Stomach (tissue), 8 donors: ENCODE measurements at regions not wholly inside any gene's neighbourhood (a gene's known extent, or its start where the extent isn't known, plus 50 kb on each side); places are given as distances from the start of the nearest gene placed in this dataset.

Experiments
- DNase-seq, 2 donors: peaks; one replicate each; pipeline versions ENCODE4 v3.0.0 to v3.0.0-alpha.2; 2013 to 2019
- H3K27ac ChIP-seq, 5 donors: fragments of 200-600 bp in 4 of 5; sonication (generic) in 4 of 5; one replicate each; pipeline ENCODE4 v1.5.1; 2013 to 2019; ENCODE audit warnings: mild to moderate bottlenecking in 1 of 5, moderate library complexity in 1 of 5
- H3K27me3 ChIP-seq, 3 donors: fragments of 200-600 bp; sonication (generic); one replicate each; pipeline ENCODE4 v1.5.1; 2017 to 2019; ENCODE audit warnings: mixed run types in 1 of 3
- H3K36me3 ChIP-seq, 4 donors: fragments of 200-600 bp; sonication (generic); 1 replicate in 3 of 4; 2 replicates in 1 of 4; pipeline ENCODE4 v1.5.1; 2016 to 2019
- H3K4me1 ChIP-seq, 4 donors: fragments of 200-600 bp; sonication (generic); one replicate each; pipeline ENCODE4 v1.5.1; 2016 to 2019
- H3K4me3 ChIP-seq, 4 donors: fragments of 200-600 bp; sonication (generic) in 3 of 4; one replicate each; pipeline ENCODE4 v1.5.1; 2016 to 2019; ENCODE audit warnings: mild to moderate bottlenecking in 1 of 4
- H3K9me3 ChIP-seq, 4 donors: fragments of 200-600 bp; sonication (generic); one replicate each; pipeline ENCODE4 v1.5.1; 2016 to 2019
- EP300 ChIP-seq: sonication (generic); formaldehyde crosslinking; IDR thresholded peaks from one replicate; pipeline ENCODE4 v1.6.1; 2017; ENCODE audit warnings: antibody characterized with exemption
- POLR2A ChIP-seq, 4 donors: fragments of 450-650 bp; IDR thresholded peaks; one replicate each; pipeline ENCODE4 v1.6.1; 2016; ENCODE audit warnings: antibody characterized with exemption in 4 of 4, control low read depth in 2 of 4, mild to moderate bottlenecking in 1 of 4, moderate library complexity in 1 of 4
- POLR2AphosphoS5 ChIP-seq, 3 donors: sonication (generic); formaldehyde crosslinking; IDR thresholded peaks; one replicate each; pipeline ENCODE4 v1.6.1; 2016; ENCODE audit warnings: antibody characterized with exemption in 3 of 3
- WGBS, 5 donors: extraction: QIAGEN DNeasy Blood & Tissue Kit in 3 of 5; methylation state at CpG; one replicate each; pipeline versions ENCODE4 v1.1.5 to v1.1.7; 2013 to 2018; 5-methylcytosine and 5-hydroxymethylcytosine counted together
- intact Hi-C: fragments of 100-400 bp; cut with DNase I; formaldehyde crosslinking; loops from one replicate; pipeline ENCODE4 v1.15.1; 2023; ENCODE audit warnings: low total_unique reads
- TF ChIP-seq, protein P1 (sequence below), 7 experiments: fragments of 450-650 bp in 4 of 7; fragments of 200-600 bp in 3 of 7; sonication (generic) in 3 of 7; IDR thresholded peaks; one replicate each; pipeline ENCODE4 v1.5.1; 2016 to 2019; ENCODE audit warnings: antibody characterized with exemption in 7 of 7, control low read depth in 2 of 7, mild to moderate bottlenecking in 1 of 7
- donor health status: healthy with polysubstance abuse.
- donor health status: Bipolar disorder and iron deficiency.
- donor health status: healthy.

DNA sequence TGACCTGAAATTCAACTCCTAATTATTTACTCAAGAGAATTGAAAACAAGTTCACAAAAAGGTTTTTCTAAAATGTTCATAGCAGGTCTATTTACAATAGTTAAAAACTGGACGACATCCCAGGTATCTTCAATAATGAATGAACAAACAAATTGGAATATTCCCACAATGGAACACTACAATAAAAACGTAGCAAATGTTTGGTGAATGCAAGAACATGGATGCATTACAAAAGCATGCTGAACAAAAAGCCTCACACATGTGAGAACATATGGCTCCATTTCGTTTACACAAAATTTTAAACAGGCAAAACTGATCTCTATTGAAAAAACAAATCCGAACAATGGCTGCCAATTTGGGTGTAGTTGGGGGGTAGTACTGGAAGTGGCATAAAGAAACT lies 669.9 kb downstream of the MTRR start:
- TF ChIP-seq POLR2A (IDR thresholded peaks at IDR 0.05) (no peak), POLR2AphosphoS5 (IDR thresholded peaks at IDR 0.05) (no peak), EP300 (no peak)
- TF ChIP-seq, protein P1, sequence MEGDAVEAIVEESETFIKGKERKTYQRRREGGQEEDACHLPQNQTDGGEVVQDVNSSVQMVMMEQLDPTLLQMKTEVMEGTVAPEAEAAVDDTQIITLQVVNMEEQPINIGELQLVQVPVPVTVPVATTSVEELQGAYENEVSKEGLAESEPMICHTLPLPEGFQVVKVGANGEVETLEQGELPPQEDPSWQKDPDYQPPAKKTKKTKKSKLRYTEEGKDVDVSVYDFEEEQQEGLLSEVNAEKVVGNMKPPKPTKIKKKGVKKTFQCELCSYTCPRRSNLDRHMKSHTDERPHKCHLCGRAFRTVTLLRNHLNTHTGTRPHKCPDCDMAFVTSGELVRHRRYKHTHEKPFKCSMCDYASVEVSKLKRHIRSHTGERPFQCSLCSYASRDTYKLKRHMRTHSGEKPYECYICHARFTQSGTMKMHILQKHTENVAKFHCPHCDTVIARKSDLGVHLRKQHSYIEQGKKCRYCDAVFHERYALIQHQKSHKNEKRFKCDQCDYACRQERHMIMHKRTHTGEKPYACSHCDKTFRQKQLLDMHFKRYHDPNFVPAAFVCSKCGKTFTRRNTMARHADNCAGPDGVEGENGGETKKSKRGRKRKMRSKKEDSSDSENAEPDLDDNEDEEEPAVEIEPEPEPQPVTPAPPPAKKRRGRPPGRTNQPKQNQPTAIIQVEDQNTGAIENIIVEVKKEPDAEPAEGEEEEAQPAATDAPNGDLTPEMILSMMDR (IDR thresholded peaks at IDR 0.05): no peak
- H3K27me3 ChIP-seq: no peaks in the 10 kb centered on the region
- H3K36me3 ChIP-seq: no peaks in the 10 kb centered on the region
- H3K4me3 ChIP-seq: no peak overlapping the region
- H3K4me1 ChIP-seq: no peaks in the 10 kb centered on the region
- WGBS, 5 donors: 39 to 55% (median 47%) methylated on average over 4 of the region's 4 CpGs
- no peak for DNase-seq
- no peak overlapping the region for H3K27ac ChIP-seq
- intact Hi-C loops: no loop called here
- H3K9me3 ChIP-seq: peaks cover 0 to 3% (median 0%) of the 10 kb centered on the region in 4 donors

- Histone ChIP-seq H3K27me3 (no peaks in the 10 kb centered on the region), H3K4me3 (no peak overlapping the region), H3K9me3 (peaks cover 0 to 3% (median 0%) of the 10 kb centered on the region in 4 donors), H3K4me1 (no peaks in the 10 kb centered on the region), H3K27ac (no peak overlapping the region), H3K36me3 (no peaks in the 10 kb centered on the region)
- 72 to 88% (median 84%) methylated on average over 2 of the region's 2 CpGs for WGBS, 5 donors
- DNase-seq: no peak
- TF ChIP-seq POLR2AphosphoS5 (IDR thresholded peaks at IDR 0.05) (no peak), POLR2A (IDR thresholded peaks at IDR 0.05) (no peak), EP300 (no peak)
- TF ChIP-seq, protein P1 (IDR thresholded peaks at IDR 0.05): no peak
- intact Hi-C loops: no loop called here
Measured at GRCh38 chr5:8540317-8540716, 671.4 kb downstream of the MTRR start.

DNA sequence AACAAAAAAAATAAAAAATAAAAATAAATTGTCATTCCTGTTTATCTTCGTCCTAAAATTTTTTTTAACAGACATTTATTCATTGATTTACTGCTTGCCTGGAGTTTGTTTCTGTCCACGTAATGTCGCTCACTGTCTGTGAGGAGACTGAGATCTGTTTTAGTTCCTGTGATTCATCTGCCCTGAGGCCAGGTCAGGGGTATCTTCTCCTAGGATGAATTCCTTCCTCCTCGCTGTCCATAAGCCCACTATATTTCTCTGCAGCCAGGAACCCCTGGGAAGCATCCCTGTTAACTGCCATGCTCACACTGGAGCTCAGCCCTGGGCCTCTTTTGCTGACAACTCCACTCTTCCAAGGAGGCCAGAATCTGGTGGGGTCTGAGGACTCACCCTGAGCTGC lies 682.0 kb downstream of the MTRR start:
- no peak overlapping the region for H3K27ac ChIP-seq
- H3K27me3 ChIP-seq: no peaks in the 10 kb centered on the region
- 75 to 89% (median 84%) methylated on average over 4 of the region's 4 CpGs for WGBS, 5 donors
- H3K9me3 ChIP-seq: peaks cover 0 to 20% (median 9%) of the 10 kb centered on the region in 4 donors
- H3K36me3 ChIP-seq: no peaks in the 10 kb centered on the region
- no peak for DNase-seq
- no peaks in the 10 kb centered on the region for H3K4me1 ChIP-seq
- intact Hi-C loops: no loop called here
- TF ChIP-seq POLR2AphosphoS5 (IDR thresholded peaks at IDR 0.05) (no peak), POLR2A (IDR thresholded peaks at IDR 0.05) (no peak), EP300 (no peak)
- TF ChIP-seq, protein P1 (IDR thresholded peaks at IDR 0.05): no peak
- no peak overlapping the region for H3K4me3 ChIP-seq

DNA sequence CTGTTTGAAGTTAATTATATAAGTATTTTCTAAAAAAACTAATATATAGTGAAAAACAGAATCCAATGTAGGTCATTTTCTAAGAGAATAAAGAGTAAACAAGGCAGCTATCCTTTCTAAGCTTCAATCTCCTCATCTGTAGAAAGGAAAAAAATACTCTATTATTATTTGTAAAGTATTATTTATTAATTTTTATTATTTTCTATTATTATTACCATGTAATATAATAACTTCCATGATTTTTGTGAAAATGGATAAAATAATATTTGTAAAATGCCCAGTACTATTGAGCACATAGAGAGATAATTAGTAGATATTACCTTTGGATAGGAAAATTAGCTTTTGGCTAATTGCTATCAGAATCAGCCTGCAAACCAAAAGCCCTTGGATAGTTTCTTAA lies 684.4 kb downstream of the MTRR start:
- Histone ChIP-seq H3K27ac (no peak overlapping the region), H3K36me3 (no peaks in the 10 kb centered on the region), H3K4me1 (peaks cover 0 to 6% (median 0%) of the 10 kb centered on the region in 4 donors), H3K4me3 (no peak overlapping the region), H3K27me3 (no peaks in the 10 kb centered on the region), H3K9me3 (peaks cover 0 to 25% (median 11%) of the 10 kb centered on the region in 4 donors)
- intact Hi-C loops: no loop called here
- TF ChIP-seq POLR2AphosphoS5 (IDR thresholded peaks at IDR 0.05): no peak
- no peak for TF ChIP-seq EP300
- TF ChIP-seq, protein P1 (IDR thresholded peaks at IDR 0.05): no peak
- no peak for TF ChIP-seq POLR2A (IDR thresholded peaks at IDR 0.05)
- no peak for DNase-seq
